ENCODE measurements at regions not wholly inside any gene's neighbourhood (a gene's known extent, or its start where the extent isn't known, plus 50 kb on each side); places are given as distances from the start of the nearest gene placed in this dataset.

- H3K4me3 ChIP-seq: no peak overlapping the region
- DNase-seq: no peak
Observed at GRCh38 chr2:126838716-126838985, 60.0 kb upstream of the TEX51 start.

GRCh38 chr2:126839796-126840195 is 58.9 kb upstream of the TEX51 start:
- intact Hi-C loops (cut with DNase I): no loop called here
- no peak overlapping the region for H3K4me3 ChIP-seq
- H3K27me3 ChIP-seq: no peaks in the 10 kb centered on the region
- no peaks in the 10 kb centered on the region for H3K9me3 ChIP-seq
- DNase-seq: no peak
- no peaks in the 10 kb centered on the region for H3K36me3 ChIP-seq
- no peak overlapping the region for H3K27ac ChIP-seq
- TF ChIP-seq EP300 (IDR thresholded peaks at IDR 0.05) (no peak), CTCF (IDR thresholded peaks at IDR 0.05) (no peak)
- H3K4me1 ChIP-seq (ENCODE audit: insufficient read depth): no peaks in the 10 kb centered on the region

More at GRCh38 chr2:126838716-126838985, 60.0 kb upstream of the TEX51 start:
- TF ChIP-seq CTCF (IDR thresholded peaks at IDR 0.05) (no peak), POLR2A (IDR thresholded peaks at IDR 0.05) (no peak), EP300 (IDR thresholded peaks at IDR 0.05) (no peak)
- H3K4me1 ChIP-seq (ENCODE audit: insufficient read depth): no peaks in the 10 kb centered on the region
- intact Hi-C loops (cut with DNase I): no loop called here
- H3K27ac ChIP-seq: no peak overlapping the region
- H3K36me3 ChIP-seq: no peaks in the 10 kb centered on the region
- 29 to 36% (median 33%) methylated on average over 3 of the region's 3 CpGs for WGBS, 3 donors
- no peaks in the 10 kb centered on the region for H3K27me3 ChIP-seq
- H3K9me3 ChIP-seq: no peaks in the 10 kb centered on the region

GRCh38 chr2:126843081-126843480 is 55.6 kb upstream of the TEX51 start:
- Histone ChIP-seq H3K9me3 (no peaks in the 10 kb centered on the region), H3K27ac (no peak overlapping the region), H3K4me3 (no peak overlapping the region), H3K4me1 (ENCODE audit: insufficient read depth) (no peaks in the 10 kb centered on the region), H3K27me3 (no peaks in the 10 kb centered on the region), H3K36me3 (no peaks in the 10 kb centered on the region)
- DNase-seq: no peak
- WGBS, 3 donors: 45 to 56% (median 48%) methylated on average over 1 of the region's 1 CpG
- TF ChIP-seq EP300 (IDR thresholded peaks at IDR 0.05): no peak
- no peak for TF ChIP-seq POLR2A (IDR thresholded peaks at IDR 0.05)
- TF ChIP-seq CTCF (IDR thresholded peaks at IDR 0.05): no peak
- intact Hi-C loops (cut with DNase I): no loop called here

- intact Hi-C loops (cut with DNase I): no loop called here
Observed at GRCh38 chr2:126846241-126846640, 52.4 kb upstream of the TEX51 start.

More at GRCh38 chr2:126846241-126846640, 52.4 kb upstream of the TEX51 start:
- H3K27ac ChIP-seq: no peak overlapping the region
- WGBS, 3 donors: 89 to 92% (median 90%) methylated on average over 4 of the region's 4 CpGs
- H3K9me3 ChIP-seq: no peaks in the 10 kb centered on the region
- TF ChIP-seq CTCF (IDR thresholded peaks at IDR 0.05) (no peak), EP300 (IDR thresholded peaks at IDR 0.05) (no peak), POLR2A (IDR thresholded peaks at IDR 0.05) (no peak)
- H3K27me3 ChIP-seq: no peaks in the 10 kb centered on the region
- no peaks in the 10 kb centered on the region for H3K4me1 ChIP-seq (ENCODE audit: insufficient read depth)
- H3K36me3 ChIP-seq: no peaks in the 10 kb centered on the region
- no peak for DNase-seq
- no peak overlapping the region for H3K4me3 ChIP-seq
